OCI-LY3 (cell line): ENCODE measurements at regions not wholly inside any gene's neighbourhood (a gene's known extent, or its start where the extent isn't known, plus 50 kb on each side); places are given as distances from the start of the nearest gene placed in this dataset.

Experiments used
- CTCF ChIP-seq: fragments of 200-600, 300-600 bp; sonication (generic); IDR thresholded peaks from 2 replicates; pipeline ENCODE4 v1.5.1; 2014; ENCODE audit warnings: antibody characterized with exemption, low read length, low read depth
- EZH2phosphoT487 ChIP-seq: fragments of 200-600 bp; shearing (Covaris generic); IDR thresholded peaks from 2 replicates; pipeline ENCODE4 v1.6.1; 2018; ENCODE audit warnings: antibody characterized with exemption, mixed run types, low read depth

GRCh38 chr7:124596881-124597280 is 168.7 kb downstream of the GPR37 start:
- TF ChIP-seq CTCF (no peak), EZH2phosphoT487 (no peak)
